HuH-7.5 (cell line): ENCODE measurements at regions not wholly inside any gene's neighbourhood (a gene's known extent, or its start where the extent isn't known, plus 50 kb on each side); places are given as distances from the start of the nearest gene placed in this dataset.
"Not testable (repeated sequence)": the region's sequence is repeated elsewhere in the genome, so short reads cannot be mapped to it uniquely, and the experiment has no call there.

Experiments used
- DNase-seq: peaks from one replicate; pipeline ENCODE4 v3.0.0; 2011; ENCODE audit warnings: low spot score

GRCh38 chr7:155396661-155397060 lies 61.3 kb upstream of the EN2 start:
- DNase-seq, result no peak

GRCh38 chr7:155397758-155398714 lies 59.9 kb upstream of the EN2 start:
- DNase-seq, result not testable (repeated sequence)

- no peak for DNase-seq
These were observed 59.0 kb upstream of the EN2 start for GRCh38 chr7:155398944-155399343.

GRCh38 chr7:155399577-155399976 lies 58.4 kb upstream of the EN2 start:
- no peak for DNase-seq

- DNase-seq, result no peak
These were observed 56.7 kb upstream of the EN2 start for GRCh38 chr7:155401231-155401630.

GRCh38 chr7:155401884-155402283 lies 56.0 kb upstream of the EN2 start:
- DNase-seq, result no peak

GRCh38 chr7:155402941-155403340 lies 55.0 kb upstream of the EN2 start:
- DNase-seq, result no peak

- DNase-seq, result no peak
These were observed 53.0 kb upstream of the EN2 start for GRCh38 chr7:155404976-155405375.

- DNase-seq, result no peak
These were observed 52.3 kb upstream of the EN2 start for GRCh38 chr7:155405399-155406318.

GRCh38 chr7:155407799-155408198 lies 50.1 kb upstream of the EN2 start:
- DNase-seq, result no peak
